Heart right ventricle (tissue), 16 donors: ENCODE measurements at regions not wholly inside any gene's neighbourhood (a gene's known extent, or its start where the extent isn't known, plus 50 kb on each side); places are given as distances from the start of the nearest gene placed in this dataset.

Experiments used
- ATAC-seq, 8 donors: fragments of 200-7000 bp; cut with Tn5 transposase; one replicate each; pipeline ENCODE4 v1.9.1; 2020; ENCODE audit warnings: mild to moderate bottlenecking in 8 of 8, moderate library complexity in 8 of 8, moderate number of reproducible peaks in 1 of 8
- DNase-seq, 2 donors: peaks; one replicate each; pipeline ENCODE4 v3.0.0-alpha.2; 2020
- H3K27ac ChIP-seq, 10 donors: fragments of 200-600 bp; sonication (generic) in 2 of 10; one replicate each; pipeline versions ENCODE4 v1.5.0 to v1.8.0; 2020 to 2022; ENCODE audit warnings: mild to moderate bottlenecking in 3 of 10
- H3K27me3 ChIP-seq, 7 donors: fragments of 200-600 bp; one replicate each; pipeline ENCODE4 v1.8.0; 2021 to 2022; ENCODE audit warnings: mild to moderate bottlenecking in 2 of 7
- H3K36me3 ChIP-seq, 9 donors: fragments of 200-600 bp; sonication (generic) in 1 of 9; one replicate each; pipeline versions ENCODE4 v1.5.0 to v1.8.0; 2020 to 2022; ENCODE audit warnings: mild to moderate bottlenecking in 2 of 9
- H3K4me1 ChIP-seq, 9 donors: fragments of 200-600 bp; sonication (generic) in 1 of 9; one replicate each; pipeline versions ENCODE4 v1.5.0 to v1.8.0; 2020 to 2022; ENCODE audit warnings: mild to moderate bottlenecking in 4 of 9
- H3K4me3 ChIP-seq, 10 donors: fragments of 200-600 bp; sonication (generic) in 2 of 10; one replicate each; pipeline versions ENCODE4 v1.5.0 to v1.8.0; 2020 to 2022; ENCODE audit warnings: mild to moderate bottlenecking in 7 of 10, moderate library complexity in 2 of 10
- H3K9me3 ChIP-seq, 11 donors: fragments of 200-600 bp in 10 of 11; sonication (generic) in 2 of 11; one replicate each; pipeline versions ENCODE4 v1.5.0 to v1.8.0; 2013 to 2022; ENCODE audit warnings: mild to moderate bottlenecking in 2 of 11, control low read depth in 1 of 11, moderate library complexity in 1 of 11
- WGBS, 2 donors: extraction: QIAGEN DNeasy Blood & Tissue Kit; methylation state at CpG; one replicate each; pipeline ENCODE4 v1.1.7; 2013; ENCODE audit warnings: inconsistent platforms in 1 of 2; 5-methylcytosine and 5-hydroxymethylcytosine counted together
- intact Hi-C, 10 donors: fragments of 100-400 bp; cut with DNase I; formaldehyde crosslinking; loops; one replicate each; pipeline versions ENCODE4 v1.11.1 to v1.14.2; 2022
- TF ChIP-seq, protein P1 (sequence below), 9 donors: fragments of 200-600 bp; sonication (generic) in 2 of 9; IDR thresholded peaks; one replicate each; pipeline versions ENCODE4 v1.5.0 to v1.8.0; 2021 to 2022; ENCODE audit warnings: antibody characterized with exemption in 9 of 9, mild to moderate bottlenecking in 5 of 9, moderate library complexity in 1 of 9
- donor health status: Arrhythmogenic right ventricular cardiomyopathy.
- donor health status: ischemic (EF 13 %, LVEDD 7.1; RV severe dilation, severe dysfunction).
- donor health status: healthy with polysubstance abuse.
- donor health status: DM: no; HTN: yes; CAD: no.
- donor health status: DM: no; HTN: no; CAD: no.
- donor health status: ischemic (EF 25% LVEDD 6.9; RV normal size, moderate dysfunction).
- donor health status: ischemic (EF 25% LVEDD 5.7; RV mildly dilated, moderate dysfunction).
- donor health status: healthy.
- donor health status: DM: yes; HTN: yes; CAD: no.
- donor health status: Ischemic cardiomyopathy.
- donor health status: ischemic (EF 35%, LVEDD 5.7; RV mildly dilated, moderate dysfunction).
- donor health status: nonischemic (EF 11% LVEDD 7.7; RV severe dilation, severe dysfunction).
- donor health status: DM: yes; HTN: yes; CAD: no.
- donor health status: PGD.
- donor health status: ischemic (EF 29% LVEDD 5.4; RV normal size, mild dysfunction).
- donor health status: nonischemic (EF 23%, LVEDD 6.1; RV moderate dilation, normal function).

DNA sequence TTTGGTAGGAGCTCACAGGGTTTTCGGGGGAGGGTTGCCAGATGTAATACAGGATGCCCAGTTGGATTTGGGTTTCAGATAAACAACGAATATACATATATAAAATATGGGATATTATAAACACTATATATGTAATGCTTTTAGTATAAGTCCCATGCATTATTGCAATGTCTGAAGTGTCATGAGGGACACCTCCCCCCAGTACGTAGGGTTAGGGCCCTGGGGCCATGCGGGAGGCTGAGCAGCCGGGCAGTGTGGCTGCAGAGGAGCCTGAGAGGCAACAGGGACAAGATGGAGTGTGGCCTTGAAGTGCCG, 148.9 kb downstream of the SMAD6 start:
- intact Hi-C loops, result loop anchor here (1.0 to 5.0 kb wide), 14 partner anchors 59 to 249 kb away; partner anchors contain the start of gene SMAD6 (in 2 of the 10)
- TF ChIP-seq, protein P1, sequence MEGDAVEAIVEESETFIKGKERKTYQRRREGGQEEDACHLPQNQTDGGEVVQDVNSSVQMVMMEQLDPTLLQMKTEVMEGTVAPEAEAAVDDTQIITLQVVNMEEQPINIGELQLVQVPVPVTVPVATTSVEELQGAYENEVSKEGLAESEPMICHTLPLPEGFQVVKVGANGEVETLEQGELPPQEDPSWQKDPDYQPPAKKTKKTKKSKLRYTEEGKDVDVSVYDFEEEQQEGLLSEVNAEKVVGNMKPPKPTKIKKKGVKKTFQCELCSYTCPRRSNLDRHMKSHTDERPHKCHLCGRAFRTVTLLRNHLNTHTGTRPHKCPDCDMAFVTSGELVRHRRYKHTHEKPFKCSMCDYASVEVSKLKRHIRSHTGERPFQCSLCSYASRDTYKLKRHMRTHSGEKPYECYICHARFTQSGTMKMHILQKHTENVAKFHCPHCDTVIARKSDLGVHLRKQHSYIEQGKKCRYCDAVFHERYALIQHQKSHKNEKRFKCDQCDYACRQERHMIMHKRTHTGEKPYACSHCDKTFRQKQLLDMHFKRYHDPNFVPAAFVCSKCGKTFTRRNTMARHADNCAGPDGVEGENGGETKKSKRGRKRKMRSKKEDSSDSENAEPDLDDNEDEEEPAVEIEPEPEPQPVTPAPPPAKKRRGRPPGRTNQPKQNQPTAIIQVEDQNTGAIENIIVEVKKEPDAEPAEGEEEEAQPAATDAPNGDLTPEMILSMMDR (IDR thresholded peaks at IDR 0.05), result no peak
- ATAC-seq (no peak), DNase-seq (no peak)
- Histone ChIP-seq H3K36me3 (no peaks in the 10 kb centered on the region), H3K4me1 (peaks cover 15 to 39% (median 33%) of the 10 kb centered on the region in 9 donors), H3K27ac (peak overlapping the region in 8 of 10 donors; percentile 72 to 92 (median 79)), H3K4me3 (peak overlapping the region in 2 of 10 donors; percentile 10 to 12), H3K27me3 (no peaks in the 10 kb centered on the region), H3K9me3 (no peaks in the 10 kb centered on the region)
- 18 to 20% methylated on average over 6 of the region's 6 CpGs for WGBS, 2 donors

DNA sequence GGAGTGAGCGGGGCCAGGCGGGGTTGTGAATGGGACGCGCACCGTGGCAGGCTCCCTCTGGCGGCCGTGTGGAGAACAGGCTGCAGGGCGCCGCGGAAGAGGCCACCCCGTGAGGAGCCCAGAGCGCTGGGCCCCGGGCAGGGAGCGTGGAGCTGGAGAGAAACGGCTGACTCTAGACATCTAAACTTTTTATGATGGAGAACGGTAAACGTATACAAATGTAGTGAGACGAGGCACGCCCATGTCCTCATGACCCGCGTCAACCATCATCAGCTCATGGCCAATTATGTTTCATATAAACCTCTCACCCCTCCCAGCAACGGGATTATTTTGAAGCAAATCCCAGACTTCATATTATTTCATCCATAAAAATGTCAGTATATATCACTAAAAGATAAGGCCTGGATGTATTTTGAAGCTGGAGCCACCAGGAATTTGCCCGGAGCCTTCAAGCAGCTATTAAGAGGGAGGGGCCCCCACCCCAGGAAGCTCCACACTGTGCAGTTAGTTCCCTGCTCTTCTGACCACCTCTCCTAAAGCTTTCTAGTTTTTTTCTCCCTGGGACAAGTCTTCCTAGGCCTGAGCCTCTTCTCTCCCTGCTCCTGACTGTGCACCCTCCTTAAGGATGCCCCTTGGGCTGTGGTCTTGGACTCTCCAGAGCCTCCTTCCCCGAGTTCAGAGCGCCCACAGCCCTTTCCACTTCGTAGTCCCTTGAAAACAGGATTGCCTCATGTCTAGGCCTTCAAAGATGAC, 149.5 kb downstream of the SMAD6 start:
- Histone ChIP-seq H3K9me3 (no peaks in the 10 kb centered on the region), H3K4me3 (peak overlapping the region in 3 of 10 donors; percentile 10 to 23 (median 12)), H3K27ac (peak overlapping the region in 8 of 10 donors; percentile 9 to 92 (median 77)), H3K4me1 (peaks cover 15 to 38% (median 32%) of the 10 kb centered on the region in 9 donors), H3K36me3 (no peaks in the 10 kb centered on the region), H3K27me3 (no peaks in the 10 kb centered on the region)
- DNase-seq, result peak; percentile 87 to 88
- ATAC-seq, result peak; percentile 86 to 94 (median 90)
- TF ChIP-seq, protein P1 (IDR thresholded peaks at IDR 0.05), result peak; percentile 94 to 99 (median 98)
- intact Hi-C loops, result loop anchor here (1.0 to 5.0 kb wide), 14 partner anchors 59 to 249 kb away; partner anchors contain the start of gene SMAD6 (in 3 of the 10)
- WGBS, 2 donors, result 19 to 21% methylated on average over 26 of the region's 26 CpGs

DNA sequence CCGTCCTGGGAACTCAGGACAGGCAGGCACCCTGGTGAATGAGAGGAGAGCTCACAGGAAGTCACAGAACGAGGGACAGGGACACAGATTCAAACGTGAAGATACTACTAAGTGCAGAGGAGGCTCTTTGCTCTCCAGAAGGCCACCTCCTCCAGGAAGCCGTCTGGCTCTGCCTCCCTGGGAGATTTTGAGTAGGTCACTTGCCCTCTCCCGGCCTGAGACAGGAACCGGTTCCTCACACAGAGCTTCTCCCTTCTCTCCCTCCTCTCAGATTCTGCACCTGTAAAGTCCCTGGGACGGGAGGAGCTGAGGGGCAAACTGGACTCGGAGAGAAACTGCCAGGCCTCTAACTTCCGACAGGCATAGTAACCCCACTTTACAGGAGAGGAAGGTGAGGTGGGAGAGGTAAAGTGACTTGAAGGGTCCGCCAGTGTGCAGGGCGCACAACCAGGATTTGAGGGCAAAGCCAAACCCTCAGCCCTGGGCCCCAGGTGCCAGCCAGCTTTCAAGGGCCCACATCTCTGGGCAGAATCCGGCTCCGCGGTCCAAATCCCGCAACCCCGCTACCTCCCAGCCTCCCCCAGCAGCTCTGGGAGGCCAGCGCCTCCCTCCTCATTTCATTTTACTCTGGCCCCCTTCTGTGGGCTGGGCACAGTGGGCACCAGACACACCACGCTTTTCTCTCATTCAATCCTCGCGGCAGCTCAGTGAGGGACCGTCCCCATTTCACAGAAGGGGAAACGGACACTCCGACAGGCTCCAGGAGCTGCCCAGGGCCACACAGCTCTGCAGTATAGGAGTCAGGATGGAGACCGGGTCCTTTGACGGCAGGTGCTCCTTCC, 150.2 kb downstream of the SMAD6 start:
- TF ChIP-seq, protein P1 (IDR thresholded peaks at IDR 0.05), result no peak
- no peak for ATAC-seq

More for the DNA sequence above, 150.2 kb downstream of the SMAD6 start:
- Histone ChIP-seq H3K27ac (peak overlapping the region in 5 of 10 donors; percentile 9 to 90 (median 35)), H3K9me3 (no peaks in the 10 kb centered on the region), H3K36me3 (peaks cover 0 to 3% (median 0%) of the 10 kb centered on the region in 9 donors), H3K27me3 (no peaks in the 10 kb centered on the region), H3K4me3 (no peak overlapping the region), H3K4me1 (peaks cover 15 to 38% (median 30%) of the 10 kb centered on the region in 9 donors)
- intact Hi-C loops, result loop anchor here (2.0 to 5.0 kb wide), 8 partner anchors 60 to 250 kb away; partner anchors contain the start of gene SMAD6 (in 1 of the 10)
- DNase-seq, result no peak
- 93 to 97% methylated on average over 25 of the region's 25 CpGs for WGBS, 2 donors
